Spleen (tissue), 7 donors: ENCODE measurements at regions not wholly inside any gene's neighbourhood (a gene's known extent, or its start where the extent isn't known, plus 50 kb on each side); places are given as distances from the start of the nearest gene placed in this dataset.

Experiments
- CTCF ChIP-seq, 11 experiments: fragments of 200-600 bp in 7 of 11; fragments of 450-650 bp in 4 of 11; sonication (generic) in 4 of 11; IDR thresholded peaks in 8 of 11; conservative IDR thresholded peaks in 3 of 11; 1 replicate in 7 of 11; 2 replicates in 4 of 11; pipeline versions ENCODE4 v1.4.0 to v1.8.0; 2016 to 2021; ENCODE audit warnings: antibody characterized with exemption in 11 of 11, inconsistent platforms in 4 of 11, mild to moderate bottlenecking in 1 of 11
- POLR2AphosphoS5 ChIP-seq, 3 donors: sonication (generic); formaldehyde crosslinking; IDR thresholded peaks; one replicate each; pipeline ENCODE4 v1.5.1; 2017; ENCODE audit warnings: antibody characterized with exemption in 3 of 3
- donor health status: DM: no; HTN: no; CAD: no; lungs with moderate emphysema.
- donor health status: DM: no; HTN: no; CAD: no.
- donor health status: DM: no; HTN: no; CAD: no.

GRCh38 chr2:217091531-217091930, 231.7 kb upstream of the TNP1 start:
- no peak for TF ChIP-seq CTCF (IDR thresholded peaks at IDR 0.05 in 8 of 11, conservative IDR thresholded peaks at IDR 0.05 in 3 of 11)
- TF ChIP-seq POLR2AphosphoS5 (IDR thresholded peaks at IDR 0.05): no peak
